GM12872 (cell line): ENCODE measurements at regions not wholly inside any gene's neighbourhood (a gene's known extent, or its start where the extent isn't known, plus 50 kb on each side); places are given as distances from the start of the nearest gene placed in this dataset.

Source experiments
- TF ChIP-seq, protein P1 (sequence below): IDR thresholded peaks from 3 replicates; pipeline ENCODE4 v1.5.1; 2011; ENCODE audit warnings: low read depth, mild to moderate bottlenecking, low read length, moderate library complexity; ENCODE audit not compliant: insufficient read depth

DNA sequence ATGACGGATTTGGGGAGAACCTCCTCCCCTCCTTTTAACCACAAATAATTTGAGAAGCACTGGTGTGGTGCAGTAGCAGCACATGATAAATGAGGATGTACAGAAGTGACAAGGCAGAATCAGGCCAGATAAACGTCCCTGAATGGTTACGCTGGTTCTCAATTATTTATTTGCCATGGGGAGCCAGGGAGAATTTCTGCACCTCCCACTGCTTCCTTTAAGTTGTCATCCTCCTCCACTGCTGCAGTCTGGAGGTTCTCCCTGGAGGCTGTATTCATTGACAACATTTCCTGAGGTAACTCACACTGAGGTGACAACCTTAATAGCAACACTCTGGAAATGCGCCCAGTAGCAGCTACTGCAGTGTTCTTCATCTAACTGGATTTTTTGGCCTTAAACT is 308.9 kb upstream of the SLITRK1 start:
- TF ChIP-seq, protein P1, sequence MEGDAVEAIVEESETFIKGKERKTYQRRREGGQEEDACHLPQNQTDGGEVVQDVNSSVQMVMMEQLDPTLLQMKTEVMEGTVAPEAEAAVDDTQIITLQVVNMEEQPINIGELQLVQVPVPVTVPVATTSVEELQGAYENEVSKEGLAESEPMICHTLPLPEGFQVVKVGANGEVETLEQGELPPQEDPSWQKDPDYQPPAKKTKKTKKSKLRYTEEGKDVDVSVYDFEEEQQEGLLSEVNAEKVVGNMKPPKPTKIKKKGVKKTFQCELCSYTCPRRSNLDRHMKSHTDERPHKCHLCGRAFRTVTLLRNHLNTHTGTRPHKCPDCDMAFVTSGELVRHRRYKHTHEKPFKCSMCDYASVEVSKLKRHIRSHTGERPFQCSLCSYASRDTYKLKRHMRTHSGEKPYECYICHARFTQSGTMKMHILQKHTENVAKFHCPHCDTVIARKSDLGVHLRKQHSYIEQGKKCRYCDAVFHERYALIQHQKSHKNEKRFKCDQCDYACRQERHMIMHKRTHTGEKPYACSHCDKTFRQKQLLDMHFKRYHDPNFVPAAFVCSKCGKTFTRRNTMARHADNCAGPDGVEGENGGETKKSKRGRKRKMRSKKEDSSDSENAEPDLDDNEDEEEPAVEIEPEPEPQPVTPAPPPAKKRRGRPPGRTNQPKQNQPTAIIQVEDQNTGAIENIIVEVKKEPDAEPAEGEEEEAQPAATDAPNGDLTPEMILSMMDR, result no peak

DNA sequence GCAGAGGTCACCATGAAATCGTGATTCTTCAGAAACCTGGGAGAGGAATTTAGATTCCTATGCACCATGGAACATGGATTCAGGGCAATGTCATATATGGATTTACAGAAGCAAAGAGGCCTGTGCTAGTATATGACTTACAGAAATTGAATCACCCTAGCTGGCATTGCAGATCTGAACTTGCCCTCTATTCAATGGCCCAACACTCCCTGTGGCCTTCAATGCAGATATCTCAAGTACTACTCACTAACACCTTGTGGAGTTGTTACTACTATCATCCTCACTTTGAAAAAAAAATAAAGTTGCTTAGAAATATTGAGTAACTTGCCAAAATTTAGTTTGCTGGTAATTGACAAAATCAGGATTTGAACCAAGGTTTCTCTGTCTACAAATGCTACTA is 305.4 kb upstream of the SLITRK1 start:
- TF ChIP-seq, protein P1, result no peak

DNA sequence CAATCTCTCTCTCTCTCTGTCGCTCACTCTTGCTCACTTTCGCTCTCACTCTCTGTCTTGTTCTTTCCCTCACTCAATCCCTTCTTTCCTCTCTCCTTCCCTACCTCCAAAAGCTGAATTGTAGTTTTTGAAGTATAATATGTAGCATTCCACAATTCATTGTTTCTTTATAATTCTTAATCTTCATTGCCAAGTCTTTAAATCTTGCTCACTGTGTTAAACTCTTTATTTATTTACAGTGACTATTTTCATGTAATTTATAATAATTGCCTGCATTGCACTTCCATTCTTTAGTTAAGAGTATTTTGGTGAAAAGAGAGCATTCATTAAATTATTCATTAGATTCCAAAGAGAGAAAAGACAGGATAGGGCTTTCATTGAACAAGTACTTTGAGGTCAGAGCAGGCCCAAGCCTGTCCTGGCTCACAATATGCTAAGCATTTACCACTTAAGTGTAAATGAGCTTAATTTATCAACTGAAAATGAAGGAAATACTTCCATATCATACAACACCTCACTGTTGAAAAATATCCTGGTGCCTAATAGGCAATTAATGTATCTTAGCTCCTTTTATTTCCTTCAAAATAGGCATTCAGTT is 257.4 kb upstream of the SLITRK1 start:
- TF ChIP-seq, protein P1, result no peak

DNA sequence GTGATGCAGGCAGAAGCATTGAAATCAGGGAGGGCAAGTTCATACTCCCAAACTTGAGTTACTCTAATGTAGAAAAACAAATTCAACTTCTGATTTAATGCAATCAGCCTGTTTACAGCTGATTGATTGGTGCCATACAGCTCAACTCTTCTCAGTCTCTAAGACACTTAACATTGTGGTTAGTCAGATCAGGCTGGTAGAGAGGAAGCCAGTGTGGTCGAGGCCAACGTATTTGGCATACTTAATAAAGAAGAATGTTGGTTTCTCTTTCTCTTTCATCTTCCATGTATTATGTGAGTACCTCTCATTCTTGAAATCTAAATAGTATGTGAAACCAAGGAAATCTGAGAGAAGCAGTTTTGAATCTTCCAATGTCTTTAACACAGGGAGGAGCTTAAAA is 255.0 kb upstream of the SLITRK1 start:
- TF ChIP-seq, protein P1, result no peak

DNA sequence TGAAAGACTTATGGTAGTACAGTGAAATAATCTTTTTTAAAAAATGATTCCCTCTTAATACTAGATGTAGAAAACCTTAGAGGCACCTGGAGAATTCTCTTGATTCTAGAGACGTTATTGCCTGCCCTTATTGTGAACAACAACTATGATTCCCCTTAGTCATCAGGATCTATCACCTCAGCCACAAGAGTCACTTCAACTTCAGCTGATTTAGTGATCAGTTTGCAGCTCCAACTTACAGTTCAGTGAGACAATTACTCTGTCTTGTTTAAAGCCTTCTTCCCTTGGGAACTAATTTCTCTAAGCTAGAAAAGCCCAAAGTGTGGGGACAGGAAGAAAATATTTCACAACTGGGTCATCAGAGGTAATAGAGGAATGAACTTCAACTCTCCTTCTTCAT is 254.3 kb upstream of the SLITRK1 start:
- TF ChIP-seq, protein P1, result no peak

DNA sequence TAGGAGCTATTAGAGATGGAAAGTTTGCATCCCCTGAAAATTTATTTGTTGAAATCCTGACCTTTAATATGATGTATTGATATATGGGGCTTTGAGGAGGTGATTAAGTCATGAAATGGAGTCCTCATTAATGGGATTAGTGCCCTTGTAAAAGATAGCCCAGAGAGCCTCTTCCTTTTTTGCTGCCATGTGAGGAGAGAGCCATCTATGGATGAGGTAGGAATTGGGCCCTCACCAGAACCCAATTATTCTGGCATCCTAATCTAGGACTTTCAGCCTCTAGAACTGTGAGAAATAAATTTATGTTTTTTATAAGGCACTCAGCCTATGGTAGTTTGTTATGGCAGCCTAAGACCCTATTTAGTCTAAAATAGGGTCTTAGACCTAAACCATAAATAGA is 250.2 kb upstream of the SLITRK1 start:
- TF ChIP-seq, protein P1, result no peak

DNA sequence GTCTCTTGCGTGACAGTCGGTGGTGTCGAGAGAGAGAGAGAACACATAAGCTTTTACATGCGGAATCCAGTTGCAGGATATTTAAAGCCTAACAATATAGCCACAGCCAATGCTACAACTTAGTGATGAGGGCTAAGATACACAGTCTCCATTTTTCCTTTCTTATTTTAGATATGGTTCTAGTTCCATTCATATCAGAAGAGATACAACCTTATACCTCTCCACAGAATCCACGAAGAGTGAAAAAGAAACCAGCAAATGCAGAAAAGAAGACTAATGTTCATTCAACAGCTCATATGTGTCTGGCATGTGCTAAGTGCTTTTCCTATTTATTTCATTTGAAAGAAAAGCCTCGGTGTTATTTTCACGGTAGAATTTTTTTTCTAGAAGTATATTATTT is 249.0 kb upstream of the SLITRK1 start:
- TF ChIP-seq, protein P1, result no peak
